H1 (cell line): ENCODE measurements at regions not wholly inside any gene's neighbourhood (a gene's known extent, or its start where the extent isn't known, plus 50 kb on each side); places are given as distances from the start of the nearest gene placed in this dataset.

Experiments
- ATF2 ChIP-seq: IDR thresholded peaks from 2 replicates; pipeline ENCODE4 v1.6.1; 2012; ENCODE audit warnings: low read length, inconsistent platforms
- CHD2 ChIP-seq: IDR thresholded peaks from 2 replicates; pipeline ENCODE4 v1.6.1; 2012; ENCODE audit warnings: low read length, improper control_type of control experiment
- CTCF ChIP-seq, 3 experiments: IDR thresholded peaks; 1 replicate in 2 of 3; 2 replicates in 1 of 3; pipeline versions ENCODE4 v1.5.1 to v1.6.1; 2011; ENCODE audit warnings: low read length in 3 of 3, mild to moderate bottlenecking in 3 of 3, inconsistent platforms in 2 of 3, low read depth in 1 of 3, moderate library complexity in 1 of 3; ENCODE audit not compliant: insufficient read depth in 1 of 3; ENCODE audit errors: control extremely low read depth in 1 of 3
- EZH2 ChIP-seq: fragments of 200-600 bp; sonication (generic); IDR thresholded peaks from 2 replicates; pipeline ENCODE4 v1.7.1; 2012; ENCODE audit warnings: low read depth, mild to moderate bottlenecking, moderate library complexity, low read length, inconsistent platforms; ENCODE audit not compliant: severe bottlenecking
- FOSL1 ChIP-seq: IDR thresholded peaks from 2 replicates; pipeline ENCODE4 v1.6.1; 2011; ENCODE audit warnings: mild to moderate bottlenecking, low read depth, low read length, moderate library complexity; ENCODE audit not compliant: insufficient read depth
- MAFK ChIP-seq: IDR thresholded peaks from 2 replicates; pipeline ENCODE4 v1.6.1; 2012; ENCODE audit warnings: low read depth, mild to moderate bottlenecking, improper control_type of control experiment, low read length
- NANOG ChIP-seq: IDR thresholded peaks from 2 replicates; pipeline ENCODE4 v1.6.1; 2011; ENCODE audit warnings: low read length, low read depth, mild to moderate bottlenecking, inconsistent platforms; ENCODE audit not compliant: insufficient read depth, poor library complexity, severe bottlenecking
- PHF8 ChIP-seq: fragments of 200-600 bp; sonication (generic); conservative IDR thresholded peaks from 2 replicates; pipeline ENCODE4 v1.7.1; 2012; ENCODE audit warnings: low read depth, mild to moderate bottlenecking, inconsistent platforms, low read length, moderate library complexity
- POLR2AphosphoS5 ChIP-seq: IDR thresholded peaks from 2 replicates; pipeline ENCODE4 v1.6.1; 2011; ENCODE audit warnings: low read depth, low read length
- RAD21 ChIP-seq, 2 experiments: IDR thresholded peaks in 1 of 2; conservative IDR thresholded peaks in 1 of 2; 2 replicates each; pipeline ENCODE4 v1.6.1; 2011; ENCODE audit warnings: low read depth in 2 of 2, low read length in 2 of 2, improper control_type of control experiment in 1 of 2, inconsistent platforms in 1 of 2, mild to moderate bottlenecking in 1 of 2, moderate library complexity in 1 of 2
- RBBP5 ChIP-seq: IDR thresholded peaks from 2 replicates; pipeline ENCODE4 v1.7.1; 2012; ENCODE audit warnings: low read depth, mild to moderate bottlenecking, inconsistent platforms, low read length, moderate library complexity, borderline replicate concordance
- TAF7 ChIP-seq: optimal IDR thresholded peaks from 2 replicates; pipeline ENCODE3; 2011; ENCODE audit warnings: low read depth, mild to moderate bottlenecking, inconsistent platforms, low read length, moderate library complexity, borderline replicate concordance
- ZNF274 ChIP-seq: IDR thresholded peaks from 2 replicates; pipeline ENCODE4 v1.7.0; 2012; ENCODE audit warnings: low read length, borderline replicate concordance; ENCODE audit errors: extremely low read depth

GRCh38 chr17:63178530-63178929, 212.5 kb downstream of the TANC2 start:
- TF ChIP-seq POLR2AphosphoS5 = no peak
- TF ChIP-seq NANOG = no peak
- no peak for TF ChIP-seq CHD2
- no peak for TF ChIP-seq EZH2
- TF ChIP-seq CTCF (IDR thresholded peaks at IDR 0.05; ENCODE audit: control extremely low read depth in 1 of 3, insufficient read depth in 1 of 3, low read depth in 1 of 3, low read length in 3 of 3) = no peak
- TF ChIP-seq RAD21 (IDR thresholded peaks at IDR 0.05 in 1 of 2, conservative IDR thresholded peaks at IDR 0.05 in 1 of 2; ENCODE audit: low read depth in 2 of 2, low read length in 2 of 2) = no peak
- no peak for TF ChIP-seq TAF7
- no peak for TF ChIP-seq ZNF274
- no peak for TF ChIP-seq RBBP5
- no peak for TF ChIP-seq PHF8
- no peak for TF ChIP-seq FOSL1
- no peak for TF ChIP-seq MAFK
- no peak for TF ChIP-seq ATF2
